H1 (cell line): ENCODE measurements at regions not wholly inside any gene's neighbourhood (a gene's known extent, or its start where the extent isn't known, plus 50 kb on each side); places are given as distances from the start of the nearest gene placed in this dataset.

Source experiments
- CTCF ChIA-PET: fragments of 300-600 bp; sonication (Branson Sonifier 250); formaldehyde crosslinking; loops from one replicate; lab custom pipeline; 2021; ENCODE audit not compliant: partially characterized antibody; lab: Charles Lee
- POLR2A ChIA-PET: fragments of 300-600 bp; sonication (Branson Sonifier 250); formaldehyde crosslinking; loops from one replicate; lab custom pipeline; 2021; ENCODE audit warnings: inconsistent platforms; ENCODE audit not compliant: partially characterized antibody; lab: Charles Lee
- DNase-seq, 2 experiments: peaks; one replicate each; pipeline versions ENCODE4 v3.0.0 to v3.0.0-alpha.2; 2010 to 2022; ENCODE audit warnings: low spot score in 2 of 2, low read depth in 1 of 2, mixed read lengths in 1 of 2
- FAIRE-seq: peaks from 2 replicates; lab custom pipeline; 2011; peaks lifted over from hg19 to GRCh38; lab: Jason Lieb, UNC
- H2AFZ ChIP-seq: 2 replicates; pipeline ENCODE4 v1.8.1; 2012; ENCODE audit warnings: low read length, inconsistent platforms
- H2AK5ac ChIP-seq: 2 replicates; pipeline ENCODE4 v1.6.1; 2013; ENCODE audit warnings: low read depth, low read length
- H2BK120ac ChIP-seq: replicated peaks from 2 replicates; pipeline ENCODE3; 2013; ENCODE audit warnings: low read depth, low read length, inconsistent platforms
- H2BK12ac ChIP-seq: 2 replicates; pipeline ENCODE4 v1.6.1; 2013; ENCODE audit warnings: low read depth, low read length
- H2BK15ac ChIP-seq: 2 replicates; pipeline ENCODE4 v1.6.1; 2013; ENCODE audit warnings: low read length
- H2BK20ac ChIP-seq: 2 replicates; pipeline ENCODE4 v1.6.1; 2013; ENCODE audit warnings: low read length
- H2BK5ac ChIP-seq: 2 replicates; pipeline ENCODE4 v1.6.1; 2013; ENCODE audit warnings: low read depth, low read length
- H3K14ac ChIP-seq: 2 replicates; pipeline ENCODE4 v1.6.1; 2013; ENCODE audit warnings: inconsistent platforms; ENCODE audit not compliant: insufficient read length
- H3K18ac ChIP-seq: 2 replicates; pipeline ENCODE4 v1.6.1; 2013; ENCODE audit warnings: low read length; ENCODE audit errors: extremely low read depth
- H3K23ac ChIP-seq: 2 replicates; pipeline ENCODE4 v1.6.1; 2013; ENCODE audit warnings: inconsistent platforms; ENCODE audit not compliant: insufficient read length
- H3K23me2 ChIP-seq: 2 replicates; pipeline ENCODE4 v1.6.1; 2013; ENCODE audit warnings: low read depth, low read length
- H3K27ac ChIP-seq: 2 replicates; pipeline ENCODE4 v1.6.1; 2011; ENCODE audit warnings: low read depth, low read length, inconsistent platforms
- H3K27me3 ChIP-seq, 4 experiments: replicated peaks in 1 of 4; 1 replicate in 1 of 4; 2 replicates in 3 of 4; pipeline versions ENCODE4 v1.6.1 to v1.8.1; 2011 to 2013; ENCODE audit warnings: low read length in 3 of 4, mild to moderate bottlenecking in 3 of 4, inconsistent platforms in 2 of 4, mixed read lengths in 2 of 4, moderate library complexity in 1 of 4; ENCODE audit not compliant: control insufficient read depth in 3 of 4, insufficient read depth in 3 of 4; ENCODE audit errors: extremely low read depth in 1 of 4
- H3K36me3 ChIP-seq, 4 experiments: 2 replicates each; pipeline versions ENCODE4 v1.6.1 to v1.8.1; 2011 to 2013; ENCODE audit warnings: mild to moderate bottlenecking in 4 of 4, low read length in 3 of 4, moderate library complexity in 2 of 4, control low read depth in 1 of 4, inconsistent platforms in 1 of 4; ENCODE audit not compliant: insufficient read depth in 4 of 4, control insufficient read depth in 2 of 4
- H3K4ac ChIP-seq: replicated peaks from 2 replicates; pipeline ENCODE3; 2013; ENCODE audit warnings: low read length, low read depth, mixed read lengths, inconsistent platforms; ENCODE audit not compliant: insufficient read length
- H3K4me1 ChIP-seq, 4 experiments: replicated peaks in 1 of 4; 1 replicate in 1 of 4; 2 replicates in 3 of 4; pipeline versions ENCODE4 v1.6.1 to v1.8.1; 2011 to 2013; ENCODE audit warnings: low read length in 3 of 4, inconsistent platforms in 2 of 4, mixed read lengths in 1 of 4; ENCODE audit not compliant: insufficient read depth in 4 of 4, control insufficient read depth in 3 of 4
- H3K4me2 ChIP-seq, 2 experiments: 2 replicates each; pipeline versions ENCODE4 v1.6.1 to v1.8.1; 2011 to 2013; ENCODE audit warnings: low read depth in 2 of 2, low read length in 2 of 2, control low read depth in 1 of 2, inconsistent platforms in 1 of 2, mild to moderate bottlenecking in 1 of 2; ENCODE audit not compliant: insufficient read depth in 1 of 2
- H3K4me3 ChIP-seq, 4 experiments: fragments of 200-600, 300-600 bp in 1 of 4; sonication (generic), shearing (Covaris generic), sonication (Bioruptor Twin) in 1 of 4; 2 replicates each; pipeline versions ENCODE4 v1.5.1 to v1.8.1; 2011 to 2016; ENCODE audit warnings: low read length in 4 of 4, low read depth in 3 of 4, control low read depth in 2 of 4, inconsistent platforms in 2 of 4, mild to moderate bottlenecking in 2 of 4, mixed read lengths in 1 of 4, moderate library complexity in 1 of 4; ENCODE audit not compliant: insufficient read depth in 2 of 4; ENCODE audit errors: extremely low read depth in 1 of 4
- H3K56ac ChIP-seq: replicated peaks from 2 replicates; pipeline ENCODE3; 2013; ENCODE audit warnings: low read depth, mild to moderate bottlenecking, mixed read lengths, low read length, inconsistent platforms; ENCODE audit not compliant: insufficient read length
- H3K79me1 ChIP-seq: 2 replicates; pipeline ENCODE4 v1.6.1; 2013; ENCODE audit warnings: low read depth, low read length, control low read depth
- H3K79me2 ChIP-seq, 2 experiments: 2 replicates each; pipeline versions ENCODE4 v1.6.1 to v1.8.1; 2012 to 2013; ENCODE audit warnings: low read length in 2 of 2, mild to moderate bottlenecking in 2 of 2, inconsistent platforms in 1 of 2; ENCODE audit not compliant: insufficient read depth in 2 of 2, control insufficient read depth in 1 of 2
- H3K9ac ChIP-seq, 4 experiments: replicated peaks in 1 of 4; 1 replicate in 1 of 4; 2 replicates in 3 of 4; pipeline versions ENCODE4 v1.6.1 to v1.8.1; 2011 to 2013; ENCODE audit warnings: low read depth in 3 of 4, low read length in 3 of 4, control low read depth in 2 of 4, mild to moderate bottlenecking in 2 of 4, moderate library complexity in 2 of 4, inconsistent platforms in 1 of 4; ENCODE audit errors: extremely low read depth in 1 of 4
- H3K9me3 ChIP-seq, 2 experiments: 2 replicates each; pipeline versions ENCODE4 v1.6.1 to v1.8.1; 2012 to 2013; ENCODE audit warnings: mild to moderate bottlenecking in 2 of 2, moderate library complexity in 2 of 2, control low read depth in 1 of 2, inconsistent platforms in 1 of 2, low read depth in 1 of 2, low read length in 1 of 2, mixed read lengths in 1 of 2; ENCODE audit not compliant: insufficient read depth in 2 of 2
- H4K20me1 ChIP-seq, 2 experiments: replicated peaks in 1 of 2; 2 replicates each; pipeline versions ENCODE3 to v1.8.1; 2011 to 2013; ENCODE audit warnings: inconsistent platforms in 2 of 2, low read length in 2 of 2, mild to moderate bottlenecking in 1 of 2; ENCODE audit not compliant: insufficient read depth in 2 of 2, control insufficient read depth in 1 of 2
- H4K5ac ChIP-seq: 2 replicates; pipeline ENCODE4 v1.6.1; 2013; ENCODE audit warnings: low read length, low read depth, mixed read lengths, inconsistent platforms; ENCODE audit not compliant: insufficient read length
- H4K8ac ChIP-seq: 2 replicates; pipeline ENCODE4 v1.8.0; 2013; ENCODE audit warnings: mild to moderate bottlenecking, moderate library complexity, low read length, inconsistent platforms; ENCODE audit not compliant: insufficient read depth; ENCODE audit errors: extremely low read depth
- H4K91ac ChIP-seq: replicated peaks from 2 replicates; pipeline ENCODE3; 2013; ENCODE audit warnings: low read length, mixed read lengths, inconsistent platforms; ENCODE audit not compliant: insufficient read length
- BCL11A ChIP-seq, 2 experiments: IDR thresholded peaks; one replicate each; pipeline ENCODE4 v1.6.1; 2011; ENCODE audit warnings: low read depth in 2 of 2, low read length in 2 of 2, mild to moderate bottlenecking in 2 of 2
- MAFK ChIP-seq: IDR thresholded peaks from 2 replicates; pipeline ENCODE4 v1.6.1; 2012; ENCODE audit warnings: low read depth, mild to moderate bottlenecking, improper control_type of control experiment, low read length
- MAX ChIP-seq: IDR thresholded peaks from 2 replicates; pipeline ENCODE4 v1.6.1; 2012; ENCODE audit warnings: inconsistent platforms
- SAP30 ChIP-seq: fragments of 300-600 bp; sonication (generic); IDR thresholded peaks from 2 replicates; pipeline ENCODE4 v1.7.1; 2012; ENCODE audit warnings: low read length, moderate library complexity, mild to moderate bottlenecking, inconsistent platforms; ENCODE audit not compliant: insufficient read depth, insufficient replicate concordance
- WGBS, 2 experiments: shearing (Covaris generic) in 1 of 2; methylation state at CpG; one replicate each; pipeline versions ENCODE4 v1.1.6 to v1.1.7; 2013 to 2015; ENCODE audit warnings: low lambda C conversion rate in 2 of 2, mixed read lengths in 2 of 2, inconsistent platforms in 1 of 2, low coverage in 1 of 2, missing lambda C conversion rate in 1 of 2; ENCODE audit not compliant: insufficient replicate concordance in 2 of 2, insufficient coverage in 1 of 2, insufficient read length in 1 of 2; ENCODE audit errors: extremely low coverage in 1 of 2, missing lambda C conversion rate in 1 of 2; 5-methylcytosine and 5-hydroxymethylcytosine counted together

GRCh38 chr12:42648061-42648460 is 58.5 kb upstream of the PRICKLE1 start:
- Histone ChIP-seq H3K23ac (no peak overlapping the region), H3K18ac (no peak overlapping the region), H2BK15ac (no peak overlapping the region), H3K14ac (no peak overlapping the region), H2BK5ac (no peak overlapping the region), H3K9me3 (no peaks in the 10 kb centered on the region), H3K56ac (no peak overlapping the region), H2AFZ (no peak overlapping the region), H3K4me1 (peaks cover 0 to 4% (median 2%) of the 10 kb centered on the region in 4 experiments; a peak in 1 of 7 replicates), H4K91ac (no peak overlapping the region), H3K79me2 (no peaks in the 10 kb centered on the region), H4K20me1 (no peaks in the 10 kb centered on the region), H3K4ac (no peak overlapping the region), H3K27me3 (no peaks in the 10 kb centered on the region), H3K9ac (no peak overlapping the region), H4K8ac (no peak overlapping the region), H3K36me3 (no peaks in the 10 kb centered on the region), H2BK12ac (no peak overlapping the region), H3K23me2 (no peaks in the 10 kb centered on the region), H2AK5ac (no peak overlapping the region), H3K4me2 (no peak overlapping the region), H3K27ac (no peak overlapping the region), H3K79me1 (no peaks in the 10 kb centered on the region), H4K5ac (no peak overlapping the region), H2BK120ac (no peak overlapping the region), H3K4me3 (no peak overlapping the region), H2BK20ac (no peak overlapping the region)
- TF ChIP-seq BCL11A (IDR thresholded peaks at IDR 0.05; ENCODE audit: low read depth in 2 of 2, low read length in 2 of 2) (no peak), MAX (no peak), SAP30 (no peak), MAFK (no peak)
- POLR2A ChIA-PET: no interaction called here
- WGBS, 2 experiments: 79% methylated on average over 3 of the region's 3 CpGs; no CpG with 5 or more reads in 1 of the 2 experiments
- DNase-seq: no peak
- no peak for FAIRE-seq
- CTCF ChIA-PET: no interaction called here
